ENCODE measurements at regions not wholly inside any gene's neighbourhood (a gene's known extent, or its start where the extent isn't known, plus 50 kb on each side); places are given as distances from the start of the nearest gene placed in this dataset.

DNA sequence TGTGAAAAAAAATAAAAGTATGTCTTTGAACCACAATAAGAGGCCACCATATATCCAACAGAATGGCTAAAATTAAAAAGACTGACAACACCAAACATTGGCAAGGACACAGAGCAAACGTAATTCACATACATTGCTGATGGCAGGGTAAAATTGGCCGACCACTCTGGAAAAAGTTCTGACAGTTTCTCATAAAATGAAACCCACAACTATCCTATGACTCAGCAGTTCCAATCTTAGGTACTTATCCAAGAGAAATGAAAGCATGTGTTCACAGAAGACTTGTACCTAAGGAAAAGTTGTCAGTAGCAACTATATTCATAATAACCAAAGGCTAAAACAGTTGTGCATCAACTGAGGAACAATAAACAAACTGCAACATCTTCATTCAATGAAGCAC lies 357.3 kb upstream of the XYLT1 start:
- TF ChIP-seq, protein P1, sequence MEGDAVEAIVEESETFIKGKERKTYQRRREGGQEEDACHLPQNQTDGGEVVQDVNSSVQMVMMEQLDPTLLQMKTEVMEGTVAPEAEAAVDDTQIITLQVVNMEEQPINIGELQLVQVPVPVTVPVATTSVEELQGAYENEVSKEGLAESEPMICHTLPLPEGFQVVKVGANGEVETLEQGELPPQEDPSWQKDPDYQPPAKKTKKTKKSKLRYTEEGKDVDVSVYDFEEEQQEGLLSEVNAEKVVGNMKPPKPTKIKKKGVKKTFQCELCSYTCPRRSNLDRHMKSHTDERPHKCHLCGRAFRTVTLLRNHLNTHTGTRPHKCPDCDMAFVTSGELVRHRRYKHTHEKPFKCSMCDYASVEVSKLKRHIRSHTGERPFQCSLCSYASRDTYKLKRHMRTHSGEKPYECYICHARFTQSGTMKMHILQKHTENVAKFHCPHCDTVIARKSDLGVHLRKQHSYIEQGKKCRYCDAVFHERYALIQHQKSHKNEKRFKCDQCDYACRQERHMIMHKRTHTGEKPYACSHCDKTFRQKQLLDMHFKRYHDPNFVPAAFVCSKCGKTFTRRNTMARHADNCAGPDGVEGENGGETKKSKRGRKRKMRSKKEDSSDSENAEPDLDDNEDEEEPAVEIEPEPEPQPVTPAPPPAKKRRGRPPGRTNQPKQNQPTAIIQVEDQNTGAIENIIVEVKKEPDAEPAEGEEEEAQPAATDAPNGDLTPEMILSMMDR (IDR thresholded peaks at IDR 0.05) = no peak
- TF ChIP-seq EZH2 (IDR thresholded peaks at IDR 0.05; ENCODE audit: borderline replicate concordance, insufficient read depth, low read depth, low read length, poor library complexity, severe bottlenecking) = no peak

Measured in B cell (primary cell).